H9 (cell line): ENCODE measurements at regions not wholly inside any gene's neighbourhood (a gene's known extent, or its start where the extent isn't known, plus 50 kb on each side); places are given as distances from the start of the nearest gene placed in this dataset.

Experiments
- DNase-seq: peaks from one replicate; pipeline ENCODE4 v3.0.0-alpha.2; 2017
- H2AFZ ChIP-seq: one replicate; pipeline ENCODE4 v1.6.1; 2013; ENCODE audit warnings: mild to moderate bottlenecking, low read length, control low read depth, moderate library complexity
- H2AK5ac ChIP-seq: 2 replicates; pipeline ENCODE4 v1.6.1; 2013; ENCODE audit warnings: low read length, control low read depth, mixed read lengths; ENCODE audit not compliant: insufficient read length
- H2BK120ac ChIP-seq: one replicate; pipeline ENCODE4 v1.6.1; 2013; ENCODE audit warnings: low read depth, mild to moderate bottlenecking, low read length, control low read depth, inconsistent platforms; ENCODE audit not compliant: poor library complexity, severe bottlenecking
- H2BK12ac ChIP-seq: 2 replicates; pipeline ENCODE4 v1.6.1; 2013; ENCODE audit warnings: low read length, control low read depth, mixed read lengths, low read depth; ENCODE audit not compliant: insufficient read length
- H2BK15ac ChIP-seq: 2 replicates; pipeline ENCODE4 v1.6.1; 2013; ENCODE audit warnings: low read depth, low read length, control low read depth
- H2BK20ac ChIP-seq: one replicate; pipeline ENCODE4 v1.6.1; 2013; ENCODE audit warnings: low read depth, mild to moderate bottlenecking, low read length, control low read depth, inconsistent platforms; ENCODE audit not compliant: poor library complexity, severe bottlenecking
- H2BK5ac ChIP-seq: 2 replicates; pipeline ENCODE4 v1.6.1; 2013; ENCODE audit warnings: low read length, control low read depth, mixed read lengths; ENCODE audit not compliant: insufficient read length
- H3K14ac ChIP-seq: 2 replicates; pipeline ENCODE4 v1.6.1; 2013; ENCODE audit warnings: low read length, control low read depth; ENCODE audit not compliant: insufficient read depth
- H3K18ac ChIP-seq: 2 replicates; pipeline ENCODE4 v1.6.1; 2013; ENCODE audit warnings: low read depth, mild to moderate bottlenecking, mixed read lengths, low read length, control low read depth; ENCODE audit not compliant: insufficient read length
- H3K23ac ChIP-seq: 2 replicates; pipeline ENCODE4 v1.6.1; 2013; ENCODE audit warnings: low read length, control low read depth, mixed read lengths, low read depth; ENCODE audit not compliant: insufficient read length
- H3K23me2 ChIP-seq: 2 replicates; pipeline ENCODE4 v1.6.1; 2013; ENCODE audit warnings: low read depth, mild to moderate bottlenecking, mixed read lengths, low read length, control low read depth; ENCODE audit not compliant: insufficient read length, poor library complexity, severe bottlenecking
- H3K27ac ChIP-seq: 2 replicates; pipeline ENCODE4 v1.5.1; 2013; ENCODE audit warnings: low read length, control low read depth, mixed read lengths, low read depth; ENCODE audit not compliant: insufficient read length
- H3K27me3 ChIP-seq: 2 replicates; pipeline ENCODE4 v1.6.1; 2013; ENCODE audit warnings: low read length, control low read depth, inconsistent platforms; ENCODE audit not compliant: insufficient read depth
- H3K4ac ChIP-seq: 2 replicates; pipeline ENCODE4 v1.6.1; 2013; ENCODE audit warnings: low read depth, mild to moderate bottlenecking, control low read depth, inconsistent platforms, low read length, moderate library complexity
- H3K4me1 ChIP-seq: 2 replicates; pipeline ENCODE4 v1.6.1; 2013; ENCODE audit warnings: low read length, control low read depth, inconsistent platforms; ENCODE audit not compliant: insufficient read depth
- H3K4me2 ChIP-seq: 2 replicates; pipeline ENCODE4 v1.6.1; 2013; ENCODE audit warnings: low read length, control low read depth, mixed read lengths; ENCODE audit not compliant: insufficient read length, insufficient read depth
- H3K56ac ChIP-seq: 2 replicates; pipeline ENCODE4 v1.6.1; 2013; ENCODE audit warnings: low read depth, mild to moderate bottlenecking, mixed read lengths, low read length, control low read depth; ENCODE audit not compliant: insufficient read length
- H3K79me1 ChIP-seq: 2 replicates; pipeline ENCODE4 v1.6.1; 2013; ENCODE audit warnings: low read depth, mild to moderate bottlenecking, moderate library complexity, low read length, control low read depth, inconsistent platforms; ENCODE audit not compliant: insufficient read depth, poor library complexity, severe bottlenecking
- H3K79me2 ChIP-seq: 2 replicates; pipeline ENCODE4 v1.6.1; 2013; ENCODE audit warnings: low read length, control low read depth, inconsistent platforms; ENCODE audit not compliant: insufficient read depth
- H3K9ac ChIP-seq: 2 replicates; pipeline ENCODE4 v1.6.1; 2013; ENCODE audit warnings: low read length, control low read depth, mixed read lengths; ENCODE audit not compliant: insufficient read length; ENCODE audit errors: extremely low read depth
- H3K9me3 ChIP-seq: one replicate; pipeline ENCODE4 v1.6.1; 2013; ENCODE audit warnings: low read depth, low read length, inconsistent platforms; ENCODE audit not compliant: control insufficient read depth
- H3T11ph ChIP-seq: one replicate; pipeline ENCODE4 v1.6.1; 2013; ENCODE audit warnings: mild to moderate bottlenecking, low read length, control low read depth, inconsistent platforms
- H4K20me1 ChIP-seq: one replicate; pipeline ENCODE4 v1.6.1; 2013; ENCODE audit not compliant: control insufficient read depth, insufficient read length, insufficient read depth
- H4K5ac ChIP-seq: 2 replicates; pipeline ENCODE4 v1.6.1; 2013; ENCODE audit warnings: low read depth, mild to moderate bottlenecking, mixed read lengths, low read length, control low read depth; ENCODE audit not compliant: insufficient read length
- H4K8ac ChIP-seq: replicated peaks from 2 replicates; pipeline ENCODE4 v1.6.1; 2013; ENCODE audit warnings: low read length, control low read depth, mixed read lengths, low read depth; ENCODE audit not compliant: insufficient read length
- H4K91ac ChIP-seq: 2 replicates; pipeline ENCODE4 v1.6.1; 2013; ENCODE audit warnings: low read depth, mild to moderate bottlenecking, moderate library complexity, mixed read lengths, low read length, control low read depth; ENCODE audit not compliant: insufficient read length
- H3K27ac Mint-ChIP-seq, 3 experiments: 2 replicates in 2 of 3; 3 replicates in 1 of 3; pipeline ENCODE4 v1.8.0; 2020 to 2021; ENCODE audit warnings: mixed read lengths in 3 of 3, mild to moderate bottlenecking in 1 of 3, moderate library complexity in 1 of 3
- H3K27me3 Mint-ChIP-seq: 2 replicates; pipeline ENCODE4 v1.8.0; 2021; ENCODE audit warnings: low read depth, mild to moderate bottlenecking, moderate library complexity, mixed read lengths
- H3K36me3 Mint-ChIP-seq, 3 experiments: 2 replicates in 2 of 3; 3 replicates in 1 of 3; pipeline ENCODE4 v1.8.0; 2020 to 2021; ENCODE audit warnings: low read depth in 3 of 3, mixed read lengths in 3 of 3; ENCODE audit not compliant: insufficient read depth in 1 of 3
- H3K4me1 Mint-ChIP-seq, 2 experiments: 2 replicates each; pipeline ENCODE4 v1.8.0; 2020; ENCODE audit warnings: mixed read lengths in 2 of 2
- H3K4me3 Mint-ChIP-seq, 2 experiments: 2 replicates in 1 of 2; 3 replicates in 1 of 2; pipeline ENCODE4 v1.8.0; 2020 to 2021; ENCODE audit warnings: mild to moderate bottlenecking in 2 of 2, mixed read lengths in 2 of 2, moderate library complexity in 1 of 2
- H3K9me3 Mint-ChIP-seq, 2 experiments: 2 replicates in 1 of 2; 3 replicates in 1 of 2; pipeline ENCODE4 v1.8.0; 2020; ENCODE audit warnings: mild to moderate bottlenecking in 2 of 2, mixed read lengths in 2 of 2, moderate library complexity in 1 of 2
- WGBS: extraction: QIAGEN DNeasy Blood & Tissue Kit; methylation state at CpG from one replicate; pipeline ENCODE4 v1.1.7; 2013; ENCODE audit warnings: missing lambda C conversion rate, low lambda C conversion rate, mixed read lengths; ENCODE audit not compliant: insufficient read length; ENCODE audit errors: extremely low coverage; 5-methylcytosine and 5-hydroxymethylcytosine counted together
- TF ChIP-seq, protein P1 (sequence below): fragments of 200-600 bp; sonication (generic); conservative IDR thresholded peaks from 3 replicates; pipeline ENCODE4 v1.8.0; 2021; ENCODE audit warnings: antibody characterized with exemption, mild to moderate bottlenecking

DNA sequence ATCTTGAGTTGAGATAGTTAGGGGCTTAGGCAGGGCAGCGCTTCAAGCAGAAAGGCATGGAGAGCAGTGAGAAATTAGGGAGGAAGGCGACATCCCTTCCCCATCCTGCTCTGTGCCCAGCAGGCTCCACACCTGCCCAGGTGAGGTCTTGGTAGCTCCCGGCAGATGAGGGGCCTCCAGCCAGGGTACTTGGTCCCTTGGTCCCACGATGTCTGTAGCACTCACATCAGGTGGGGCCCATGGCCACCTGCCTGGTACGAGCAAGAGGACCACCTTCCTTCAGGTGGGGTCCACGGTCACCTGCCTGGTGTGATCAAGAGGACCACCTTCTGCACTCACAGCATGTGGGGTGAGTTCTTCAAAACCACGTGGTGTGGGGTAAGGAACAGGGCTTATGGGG lies 91.2 kb downstream of the GALR1 start:
- Histone ChIP-seq H3K9me3 (no peaks in the 10 kb centered on the region), H2AFZ (no peak overlapping the region), H2BK20ac (no peak overlapping the region), H3K9ac (no peak overlapping the region), H3K14ac (no peak overlapping the region), H4K5ac (no peak overlapping the region), H3K23ac (no peak overlapping the region), H3K4me2 (no peak overlapping the region), H4K8ac (no peak overlapping the region), H2BK120ac (no peak overlapping the region), H2BK15ac (no peak overlapping the region), H3K79me1 (no peaks in the 10 kb centered on the region), H4K20me1 (no peaks in the 10 kb centered on the region), H3K4ac (no peak overlapping the region), H3K27ac (no peak overlapping the region), H2BK5ac (no peak overlapping the region), H2AK5ac (no peak overlapping the region), H3K18ac (no peak overlapping the region), H3K27me3 (no peaks in the 10 kb centered on the region), H3K79me2 (no peaks in the 10 kb centered on the region), H3T11ph (no peak overlapping the region), H4K91ac (no peak overlapping the region), H3K23me2 (no peaks in the 10 kb centered on the region), H3K56ac (no peak overlapping the region), H2BK12ac (no peak overlapping the region), H3K4me1 (peaks cover 3% of the 10 kb centered on the region; the same call in 1 of the 2 replicates)
- Mint-ChIP-seq H3K27me3 (peaks cover 14% of the 10 kb centered on the region), H3K27ac (no peak overlapping the region), H3K9me3 (peaks cover 5 to 7% of the 10 kb centered on the region in 2 experiments; a peak in 3 of 5 replicates), H3K4me1 (peaks cover 16 to 28% of the 10 kb centered on the region in 2 experiments), H3K4me3 (no peak overlapping the region), H3K36me3 (no peaks in the 10 kb centered on the region; a peak in 1 of 7 replicates)
- DNase-seq: no peak
- TF ChIP-seq, protein P1, sequence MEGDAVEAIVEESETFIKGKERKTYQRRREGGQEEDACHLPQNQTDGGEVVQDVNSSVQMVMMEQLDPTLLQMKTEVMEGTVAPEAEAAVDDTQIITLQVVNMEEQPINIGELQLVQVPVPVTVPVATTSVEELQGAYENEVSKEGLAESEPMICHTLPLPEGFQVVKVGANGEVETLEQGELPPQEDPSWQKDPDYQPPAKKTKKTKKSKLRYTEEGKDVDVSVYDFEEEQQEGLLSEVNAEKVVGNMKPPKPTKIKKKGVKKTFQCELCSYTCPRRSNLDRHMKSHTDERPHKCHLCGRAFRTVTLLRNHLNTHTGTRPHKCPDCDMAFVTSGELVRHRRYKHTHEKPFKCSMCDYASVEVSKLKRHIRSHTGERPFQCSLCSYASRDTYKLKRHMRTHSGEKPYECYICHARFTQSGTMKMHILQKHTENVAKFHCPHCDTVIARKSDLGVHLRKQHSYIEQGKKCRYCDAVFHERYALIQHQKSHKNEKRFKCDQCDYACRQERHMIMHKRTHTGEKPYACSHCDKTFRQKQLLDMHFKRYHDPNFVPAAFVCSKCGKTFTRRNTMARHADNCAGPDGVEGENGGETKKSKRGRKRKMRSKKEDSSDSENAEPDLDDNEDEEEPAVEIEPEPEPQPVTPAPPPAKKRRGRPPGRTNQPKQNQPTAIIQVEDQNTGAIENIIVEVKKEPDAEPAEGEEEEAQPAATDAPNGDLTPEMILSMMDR: no peak
- no CpG with 5 or more reads among the region's 7 CpGs for WGBS
